ENCODE measurements at regions not wholly inside any gene's neighbourhood (a gene's known extent, or its start where the extent isn't known, plus 50 kb on each side); places are given as distances from the start of the nearest gene placed in this dataset.

- TF ChIP-seq CTCF (IDR thresholded peaks at IDR 0.05) (no peak), POLR2A (IDR thresholded peaks at IDR 0.05) (no peak)
Observed at GRCh38 chr10:64098994-64099393, 577.8 kb downstream of the REEP3 start.

Measured in body of pancreas (tissue), 4 donors.